GM12892 (cell line): ENCODE measurements at regions not wholly inside any gene's neighbourhood (a gene's known extent, or its start where the extent isn't known, plus 50 kb on each side); places are given as distances from the start of the nearest gene placed in this dataset.

Source experiments
- DNase-seq: peaks from one replicate; pipeline ENCODE4 v3.0.0; 2011; ENCODE audit not compliant: insufficient read length
- FAIRE-seq: peaks from 2 replicates; lab custom pipeline; 2011; peaks lifted over from hg19 to GRCh38; lab: Jason Lieb, UNC
- POLR2A ChIP-seq: IDR thresholded peaks from 2 replicates; pipeline ENCODE4 v1.6.1; 2011; ENCODE audit warnings: low read depth, low read length, control low read depth
- POLR2AphosphoS5 ChIP-seq: IDR thresholded peaks from 2 replicates; pipeline ENCODE4 v1.6.1; 2011; ENCODE audit warnings: low read depth, low read length, control low read depth
- TAF1 ChIP-seq: IDR thresholded peaks from 2 replicates; pipeline ENCODE4 v1.6.1; 2011; ENCODE audit warnings: low read depth, mild to moderate bottlenecking, control low read depth, low read length, borderline replicate concordance

- FAIRE-seq (no peak), DNase-seq (no peak)
- TF ChIP-seq POLR2A, result no peak
- TF ChIP-seq POLR2AphosphoS5, result no peak
- no peak for TF ChIP-seq TAF1
Measured at GRCh38 chr11:104484804-104485554, 321.0 kb upstream of the PDGFD start.

- DNase-seq, result no peak
- no peak for TF ChIP-seq POLR2AphosphoS5
- no peak for TF ChIP-seq TAF1
- no peak for TF ChIP-seq POLR2A
- no peak for FAIRE-seq
Measured at GRCh38 chr11:104476898-104477297, 313.0 kb upstream of the PDGFD start.

- no peak for TF ChIP-seq POLR2AphosphoS5
- TF ChIP-seq TAF1, result no peak
- TF ChIP-seq POLR2A, result no peak
- FAIRE-seq (no peak), DNase-seq (no peak)
Measured at GRCh38 chr11:104476454-104476853, 312.5 kb upstream of the PDGFD start.

- FAIRE-seq (no peak), DNase-seq (no peak)
- no peak for TF ChIP-seq POLR2A
- TF ChIP-seq POLR2AphosphoS5, result no peak
- TF ChIP-seq TAF1, result no peak
Measured at GRCh38 chr11:104467404-104467803, 303.5 kb upstream of the PDGFD start.

- DNase-seq (no peak), FAIRE-seq (no peak)
- TF ChIP-seq POLR2AphosphoS5, result no peak
- no peak for TF ChIP-seq POLR2A
Measured at GRCh38 chr11:104465321-104465720, 301.4 kb upstream of the PDGFD start.

- FAIRE-seq (no peak), DNase-seq (no peak)
- TF ChIP-seq TAF1 (no peak), POLR2A (no peak), POLR2AphosphoS5 (no peak)
Measured at GRCh38 chr11:104464691-104465090, 300.7 kb upstream of the PDGFD start.

- no peak for FAIRE-seq
- TF ChIP-seq TAF1, result no peak
- no peak for TF ChIP-seq POLR2AphosphoS5
- TF ChIP-seq POLR2A, result no peak
- no peak for DNase-seq
Measured at GRCh38 chr11:104462341-104462740, 298.4 kb upstream of the PDGFD start.

- DNase-seq, result no peak
- no peak for FAIRE-seq
Measured at GRCh38 chr11:104451197-104451893, 287.4 kb upstream of the PDGFD start.

GRCh38 chr11:104443387-104443786 is 279.4 kb upstream of the PDGFD start:
- DNase-seq (no peak), FAIRE-seq (no peak)
- TF ChIP-seq TAF1 (no peak), POLR2A (no peak), POLR2AphosphoS5 (no peak)

More at GRCh38 chr11:104451197-104451893, 287.4 kb upstream of the PDGFD start:
- TF ChIP-seq TAF1, result no peak
- no peak for TF ChIP-seq POLR2AphosphoS5
- no peak for TF ChIP-seq POLR2A

GRCh38 chr11:104442321-104442720 is 278.4 kb upstream of the PDGFD start:
- TF ChIP-seq POLR2AphosphoS5, result no peak
- no peak for TF ChIP-seq TAF1
- TF ChIP-seq POLR2A, result no peak
- DNase-seq (no peak), FAIRE-seq (no peak)

- TF ChIP-seq POLR2A, result no peak
- TF ChIP-seq POLR2AphosphoS5, result no peak
- TF ChIP-seq TAF1, result no peak
- DNase-seq, result no peak
- FAIRE-seq, result no peak
Measured at GRCh38 chr11:104435494-104435893, 271.5 kb upstream of the PDGFD start.

- TF ChIP-seq POLR2A (no peak), TAF1 (no peak), POLR2AphosphoS5 (no peak)
- DNase-seq (no peak), FAIRE-seq (no peak)
Measured at GRCh38 chr11:104433751-104434150, 269.8 kb upstream of the PDGFD start.

- FAIRE-seq, result no peak
- no peak for DNase-seq
- TF ChIP-seq POLR2A (no peak), POLR2AphosphoS5 (no peak), TAF1 (no peak)
Measured at GRCh38 chr11:104432981-104433380, 269.0 kb upstream of the PDGFD start.
